ENCODE measurements at regions not wholly inside any gene's neighbourhood (a gene's known extent, or its start where the extent isn't known, plus 50 kb on each side); places are given as distances from the start of the nearest gene placed in this dataset.
"Not testable (repeated sequence)": the region's sequence is repeated elsewhere in the genome, so short reads cannot be mapped to it uniquely, and the experiment has no call there.

DNA sequence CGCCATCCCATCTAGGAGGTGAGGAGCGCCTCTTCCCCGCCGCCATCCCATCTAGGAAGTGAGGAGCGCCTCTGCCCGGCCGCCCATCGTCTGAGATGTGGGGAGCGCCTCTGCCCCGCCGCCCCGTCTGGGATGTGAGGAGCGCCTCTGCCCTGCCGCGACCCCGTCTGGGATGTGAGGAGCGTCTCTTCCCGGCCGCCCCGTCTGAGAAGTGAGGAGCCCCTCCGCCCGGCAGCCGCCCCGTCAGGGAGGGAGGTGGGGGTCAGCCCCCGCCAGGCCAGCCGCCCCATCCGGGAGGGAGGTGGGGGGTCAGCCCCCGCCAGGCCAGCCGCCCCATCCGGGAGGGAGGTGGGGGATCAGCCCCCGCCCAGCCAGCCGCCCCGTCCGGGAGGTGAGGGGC, 212.2 kb downstream of the RRAGC start:
- not testable (repeated sequence) for TF ChIP-seq CTCF (conservative IDR thresholded peaks at IDR 0.05 in 1 of 2, IDR thresholded peaks at IDR 0.05 in 1 of 2; ENCODE audit: low read depth in 1 of 2, low read length in 2 of 2); EZH2 (IDR thresholded peaks at IDR 0.05; ENCODE audit: low read length, missing control alignments)

Measured in fibroblast of lung (primary cell).